GM23248 (cell line): ENCODE measurements at regions not wholly inside any gene's neighbourhood (a gene's known extent, or its start where the extent isn't known, plus 50 kb on each side); places are given as distances from the start of the nearest gene placed in this dataset.

Experiments used
- EZH2 ChIP-seq: fragments of 200-600 bp; sonication (generic); IDR thresholded peaks from 2 replicates; pipeline ENCODE4 v1.6.1; 2018; ENCODE audit warnings: antibody characterized with exemption, mild to moderate bottlenecking; ENCODE audit not compliant: insufficient read depth, poor library complexity, severe bottlenecking
- EZH2phosphoT487 ChIP-seq: fragments of 200-600 bp; sonication (generic); IDR thresholded peaks from 2 replicates; pipeline ENCODE4 v1.6.1; 2018; ENCODE audit warnings: antibody characterized with exemption, moderate library complexity, mild to moderate bottlenecking, low read depth; ENCODE audit not compliant: insufficient read depth

GRCh38 chr22:26903030-26903856 is 245.9 kb downstream of the MIAT start:
- TF ChIP-seq EZH2, result no peak
- no peak for TF ChIP-seq EZH2phosphoT487
